Activated gamma-delta T cell (primary cell): ENCODE measurements at regions not wholly inside any gene's neighbourhood (a gene's known extent, or its start where the extent isn't known, plus 50 kb on each side); places are given as distances from the start of the nearest gene placed in this dataset.
"Not testable (repeated sequence)": the region's sequence is repeated elsewhere in the genome, so short reads cannot be mapped to it uniquely, and the experiment has no call there.

Experiments used
- DNase-seq: peaks from one replicate; lab custom pipeline; 2025; lab: John Stamatoyannopoulos, UW

DNA sequence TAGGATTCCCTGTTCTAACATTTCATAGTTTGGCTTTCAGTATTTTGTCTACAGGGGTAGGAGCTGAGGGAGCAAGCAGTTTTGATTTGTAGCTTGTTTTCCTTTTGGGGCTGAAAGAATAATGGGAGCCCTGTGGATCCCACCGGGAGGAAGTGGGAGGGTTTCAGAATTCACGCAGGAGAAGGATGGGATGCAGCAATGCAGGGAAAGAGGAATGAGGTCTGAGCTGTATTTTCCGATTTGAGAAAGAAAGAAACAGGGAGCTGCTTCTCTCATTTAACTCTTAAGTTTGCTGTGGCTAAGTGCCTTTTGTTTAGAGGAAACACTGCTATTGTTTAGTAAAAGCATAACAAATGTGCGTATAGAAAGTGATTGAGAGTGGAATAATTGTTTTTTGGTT, 141.0 kb downstream of the ADCYAP1 start:
- DNase-seq, result no peak

DNA sequence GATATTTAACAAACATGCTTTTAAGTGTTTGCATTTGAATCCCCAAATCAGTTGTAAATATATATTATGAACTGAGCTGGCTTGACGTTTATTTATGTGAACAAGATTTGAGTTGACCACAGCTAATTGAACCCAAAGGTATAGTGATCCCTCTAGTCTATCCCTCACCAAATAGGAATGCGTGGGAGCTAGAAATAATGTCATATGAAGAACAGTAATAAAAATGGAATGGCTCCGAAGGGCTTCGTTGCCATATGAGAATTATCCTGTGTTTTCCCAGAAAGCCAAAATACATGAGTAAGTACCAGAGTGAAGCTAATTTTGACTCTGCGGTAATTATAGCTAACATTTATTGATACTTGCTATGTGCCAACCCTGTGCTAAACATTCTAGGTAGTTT, 142.7 kb downstream of the ADCYAP1 start:
- DNase-seq, result no peak

DNA sequence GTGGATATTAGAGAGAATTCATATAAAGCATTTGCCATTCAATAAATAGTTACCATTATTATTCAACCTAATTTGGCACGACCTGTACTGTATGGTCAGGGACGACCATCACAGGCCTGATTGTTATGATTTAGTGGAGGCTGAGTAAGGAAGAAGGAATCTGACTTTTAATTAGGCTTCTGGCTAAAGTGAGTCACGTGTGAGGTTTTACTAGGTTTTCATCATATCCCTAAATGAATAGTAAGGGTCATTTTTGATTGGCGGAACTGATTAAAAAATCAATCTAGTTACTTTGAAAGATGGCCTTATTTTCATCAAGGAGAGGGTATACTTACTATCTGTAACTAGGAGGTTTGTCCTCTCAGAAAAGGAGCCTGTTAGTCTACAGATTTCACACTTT, 143.4 kb downstream of the ADCYAP1 start:
- DNase-seq, result no peak

DNA sequence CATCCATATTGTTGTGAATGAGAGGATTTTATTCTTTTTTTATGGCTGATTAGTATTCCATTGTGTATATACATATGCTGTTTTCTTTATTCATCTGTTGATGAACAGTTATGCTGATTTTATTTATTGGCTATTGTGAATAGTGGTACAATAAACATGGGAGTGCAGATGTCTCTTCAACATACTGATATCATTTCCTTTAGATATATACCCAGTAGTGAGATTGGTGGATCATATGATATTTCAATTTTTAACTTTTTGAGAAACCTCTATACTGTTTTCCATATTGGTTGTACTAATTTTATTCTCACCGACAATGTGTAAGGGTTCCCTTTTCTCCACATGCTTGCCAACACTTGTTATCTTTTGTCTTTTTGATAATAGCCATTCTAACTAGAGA, 144.5 kb downstream of the ADCYAP1 start:
- DNase-seq, result no peak

DNA sequence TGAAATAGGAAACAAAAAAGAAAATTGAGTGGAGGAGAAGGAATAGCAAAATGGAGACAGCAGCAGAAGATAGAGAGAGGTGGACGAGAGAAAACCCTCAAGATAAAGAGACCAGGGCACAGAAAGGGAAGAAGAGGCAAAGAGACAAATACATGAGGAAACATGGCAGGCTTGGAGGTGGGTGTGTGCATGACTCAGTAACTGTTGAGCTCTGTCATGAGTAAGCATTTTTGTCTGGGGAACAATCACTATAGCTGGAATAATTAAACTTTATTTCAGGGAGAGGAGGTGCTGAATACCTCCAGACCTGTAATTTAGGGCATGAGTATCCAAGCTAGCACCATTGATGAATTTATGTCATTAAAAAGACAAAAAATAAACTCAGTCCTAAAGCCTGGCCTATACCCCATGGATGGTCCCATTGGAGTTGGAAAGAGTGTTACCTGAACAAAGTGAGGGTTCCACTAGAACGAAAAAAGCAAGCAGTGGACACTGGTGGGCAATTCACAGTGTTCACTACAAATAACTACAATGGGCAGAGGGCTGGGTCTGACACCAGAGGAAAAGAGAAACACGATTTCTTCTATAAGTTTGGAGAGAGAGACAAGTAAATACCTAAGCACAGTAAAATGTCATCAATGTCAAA, 145.5 kb downstream of the ADCYAP1 start:
- no peak for DNase-seq

DNA sequence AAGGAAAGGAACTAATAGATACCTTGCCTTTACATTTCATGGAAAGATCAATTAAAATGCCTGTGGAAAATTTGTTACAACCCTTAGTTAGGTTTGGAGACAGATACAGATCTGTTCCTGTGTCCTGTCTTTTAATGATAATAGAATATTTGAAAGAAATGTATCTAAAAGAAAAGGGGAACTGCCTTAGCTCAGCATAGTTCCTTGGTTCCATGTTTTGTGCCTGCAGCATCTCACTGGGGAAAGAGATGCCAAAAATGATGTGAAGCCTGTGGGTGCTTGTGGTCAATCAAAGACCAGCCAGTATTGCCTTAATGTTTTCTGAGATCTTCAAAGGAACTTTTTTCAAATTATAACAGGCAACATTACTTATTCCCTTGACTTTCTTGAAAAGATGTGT, 147.6 kb downstream of the ADCYAP1 start:
- no peak for DNase-seq

DNA sequence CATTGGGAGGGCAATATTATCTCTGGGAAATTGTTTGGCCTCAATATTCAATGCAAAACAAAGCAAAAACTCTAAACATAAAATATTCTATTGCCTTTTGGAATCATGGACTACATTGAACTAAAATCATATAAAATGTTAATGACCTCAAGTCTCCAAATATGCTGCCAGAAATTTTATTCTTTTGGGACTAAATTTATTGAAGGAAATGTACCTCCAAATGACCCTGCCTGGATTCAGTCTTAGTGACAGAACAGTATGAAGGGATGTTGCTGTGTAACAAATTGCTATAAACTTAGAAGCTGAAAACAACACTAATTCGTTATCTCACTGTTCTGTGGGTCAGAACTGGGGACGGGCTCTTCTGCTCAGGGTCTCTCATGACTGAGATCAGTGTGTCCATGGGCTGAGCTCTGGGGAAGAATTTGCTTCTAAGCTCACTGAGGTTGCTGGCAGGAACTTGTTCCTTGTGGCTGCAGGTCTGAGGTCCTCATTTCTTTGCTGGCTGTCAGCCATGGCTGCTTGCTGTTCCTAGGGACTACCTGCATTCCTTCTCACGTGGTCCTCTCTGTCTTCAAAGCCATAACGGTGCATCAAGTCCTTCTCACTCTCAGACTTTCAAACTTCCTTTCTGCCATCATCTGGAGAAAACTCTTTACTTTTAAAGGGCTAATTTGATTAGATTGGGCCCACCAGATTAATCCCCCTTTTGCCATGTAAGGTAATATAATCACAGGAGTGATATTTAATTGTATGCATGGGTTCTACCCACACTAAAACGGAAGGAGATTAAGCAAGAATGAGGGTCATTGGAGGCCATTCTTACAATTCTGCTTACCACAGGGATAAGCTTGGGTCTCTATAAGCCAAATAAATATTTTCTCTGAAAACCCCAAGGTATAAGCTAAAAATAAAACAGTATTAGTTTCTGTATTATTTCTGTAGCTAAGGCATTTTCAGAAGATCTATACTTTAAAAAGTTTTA, 149.0 kb downstream of the ADCYAP1 start:
- DNase-seq, result no peak

DNA sequence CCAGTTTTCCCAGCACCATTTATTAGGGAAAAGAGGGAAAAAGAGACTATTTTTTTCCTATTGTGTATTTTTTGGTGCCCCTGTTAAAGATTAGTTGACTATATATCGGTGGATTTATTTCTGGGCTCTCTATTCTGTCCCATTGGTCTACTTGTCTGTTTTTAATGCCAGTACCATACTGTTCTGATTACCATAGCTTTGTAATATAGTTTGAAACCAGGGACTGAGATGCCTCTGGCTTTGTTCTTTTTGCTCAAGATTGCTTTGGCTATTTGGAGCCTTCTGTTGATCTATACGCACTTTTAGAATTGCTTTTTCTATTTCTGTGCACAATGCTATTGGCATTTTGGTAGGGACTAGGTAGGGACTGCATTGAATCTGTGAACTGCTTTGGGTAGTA, 151.7 kb downstream of the ADCYAP1 start:
- no peak for DNase-seq

DNA sequence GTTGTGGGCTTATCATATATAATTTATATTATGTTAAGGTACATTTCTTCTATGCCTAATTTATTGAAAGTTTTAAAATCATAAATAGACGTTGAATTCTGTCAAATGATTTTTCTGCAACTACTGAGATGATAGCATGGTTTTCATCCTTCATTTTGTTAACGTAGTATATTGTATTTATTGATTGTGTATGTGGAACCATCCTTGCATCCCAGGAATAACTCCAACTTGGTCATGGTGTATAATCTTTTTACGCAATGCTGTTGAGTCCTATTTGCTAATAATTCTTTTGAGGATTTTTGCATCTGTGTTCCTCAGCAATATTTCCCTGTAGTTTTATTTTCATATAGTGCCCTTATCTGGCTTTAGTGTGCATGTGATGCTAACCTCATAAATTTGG, 152.7 kb downstream of the ADCYAP1 start:
- no peak for DNase-seq

DNA sequence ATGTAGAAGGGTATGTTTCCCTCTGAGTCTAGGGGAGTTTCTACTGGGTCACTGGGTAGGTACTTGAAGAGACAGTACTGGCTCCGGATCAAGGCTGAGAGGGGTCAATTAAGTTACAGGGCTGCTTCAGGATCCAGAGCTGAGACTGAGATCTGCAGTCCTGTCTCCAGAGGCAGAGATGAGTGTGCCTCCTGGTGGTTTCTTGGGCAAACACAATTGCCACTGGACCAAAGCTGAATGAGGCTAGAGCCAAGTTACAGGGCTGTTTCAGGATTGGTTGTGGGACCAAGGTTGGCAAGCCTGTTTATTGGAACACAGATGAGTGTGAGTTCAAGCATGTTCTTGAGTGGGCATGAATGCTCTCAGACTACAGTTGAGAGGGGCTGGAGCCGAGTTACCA, 157.9 kb downstream of the ADCYAP1 start:
- DNase-seq, result no peak

DNA sequence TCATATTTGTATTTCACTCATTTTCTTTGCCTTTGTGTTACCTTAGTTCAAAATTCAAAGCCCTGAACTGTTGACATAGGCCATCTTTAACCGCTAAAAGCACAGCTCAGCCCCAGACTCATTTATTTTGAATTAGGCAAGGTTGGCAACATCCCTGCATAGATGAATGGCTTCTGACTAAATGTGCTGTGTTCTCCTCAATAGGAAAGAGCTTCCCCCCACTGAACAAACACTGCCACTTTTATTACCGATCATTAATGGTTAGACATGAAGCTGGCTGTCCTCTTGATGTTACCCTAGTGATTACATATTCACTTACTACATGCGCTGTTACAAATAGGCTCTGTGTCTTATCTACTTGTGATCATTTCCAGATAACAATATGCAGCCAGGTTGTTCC, 170.7 kb downstream of the ADCYAP1 start:
- no peak for DNase-seq

DNA sequence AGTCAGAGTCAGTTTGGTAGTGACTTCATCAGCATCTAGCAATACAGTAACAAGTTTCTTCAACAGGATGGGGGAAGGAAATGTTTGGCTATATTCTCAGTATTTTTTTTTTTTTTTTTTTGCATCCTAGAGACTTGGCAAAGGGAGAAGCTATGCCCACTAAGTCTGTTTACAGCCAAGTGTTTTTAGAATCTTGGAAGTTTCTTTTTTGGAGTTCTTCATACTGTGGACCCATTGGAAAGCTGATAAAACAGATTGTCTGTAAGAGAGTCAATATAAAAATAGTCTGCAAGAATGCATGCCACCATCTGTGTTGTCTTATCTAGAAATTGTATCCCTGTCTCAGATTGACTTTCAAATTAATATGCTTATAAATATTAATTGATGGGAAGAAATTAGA, 171.2 kb downstream of the ADCYAP1 start:
- DNase-seq, result no peak

DNA sequence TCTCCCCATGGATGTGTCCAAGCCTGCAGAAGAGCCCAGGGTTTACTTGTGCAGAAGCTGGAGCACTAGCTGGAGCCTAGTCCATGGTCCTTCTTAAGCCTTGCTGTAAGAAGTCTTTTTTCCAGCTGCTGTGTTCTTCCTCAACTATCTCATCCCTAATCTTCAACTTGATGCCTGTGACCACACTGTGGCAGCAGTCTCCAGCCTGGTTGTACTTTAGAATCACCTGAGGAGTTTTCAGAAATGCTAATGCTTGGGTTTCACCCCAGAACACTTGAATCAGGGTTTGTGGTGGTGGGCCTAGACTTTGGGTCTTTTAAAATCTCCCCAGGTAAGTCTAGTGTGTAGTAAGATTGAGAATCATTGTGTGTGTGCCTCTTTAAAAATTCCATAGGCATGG, 173.6 kb downstream of the ADCYAP1 start:
- DNase-seq, result no peak

DNA sequence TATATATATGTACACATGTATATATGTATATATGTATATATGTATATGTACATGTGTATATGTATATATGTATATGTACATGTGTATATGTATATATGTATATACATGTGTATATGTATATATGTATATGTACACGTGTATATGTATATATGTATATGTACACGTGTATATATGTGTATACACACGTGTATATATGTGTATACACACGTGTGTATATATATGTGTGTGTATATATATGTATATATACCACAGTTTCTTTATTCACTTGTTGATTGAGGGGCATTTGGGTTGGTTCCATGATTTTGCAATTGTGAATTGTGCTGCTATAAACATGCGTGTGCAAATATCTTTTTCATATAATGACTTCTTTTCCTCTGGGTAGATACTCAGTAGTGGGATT, 179.0 kb downstream of the ADCYAP1 start:
- not testable (repeated sequence) for DNase-seq

DNA sequence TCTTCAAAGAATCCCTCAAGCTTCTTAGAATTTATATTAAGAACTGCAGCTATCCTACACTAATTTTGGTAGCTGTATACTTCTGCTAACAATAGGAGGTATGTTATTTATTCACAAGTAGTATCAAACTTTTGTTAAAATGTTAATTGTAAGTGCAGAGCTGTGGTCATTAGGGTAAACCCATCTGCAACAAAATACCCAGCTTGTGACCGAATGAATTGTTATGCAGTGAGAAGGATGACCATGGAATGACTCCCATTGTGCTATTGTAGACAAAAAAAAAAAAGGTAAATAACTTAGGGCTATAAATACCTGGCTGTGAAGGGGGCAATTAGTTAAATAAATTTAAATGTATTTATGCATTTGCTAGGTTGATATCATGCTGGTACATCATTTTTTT, 186.1 kb downstream of the ADCYAP1 start:
- no peak for DNase-seq

DNA sequence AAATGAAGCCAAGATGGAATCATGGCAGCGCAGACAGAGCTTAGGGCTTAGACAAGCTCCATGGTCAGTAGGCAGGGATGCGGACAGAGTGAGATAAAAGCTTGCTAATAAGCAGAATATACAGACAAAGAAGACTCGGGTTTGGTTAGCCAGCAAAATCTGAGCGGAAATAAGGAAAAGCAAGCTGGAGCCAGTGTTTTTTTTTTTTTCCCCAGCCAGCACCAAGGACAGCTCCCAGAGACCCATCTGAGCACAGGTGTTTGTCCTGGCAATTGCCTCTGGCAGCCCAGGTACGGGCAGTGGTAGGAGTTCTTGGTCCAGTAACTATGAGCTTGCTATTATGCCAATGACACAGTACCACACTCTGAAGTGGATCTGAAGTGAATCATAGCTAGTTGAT, 187.6 kb downstream of the ADCYAP1 start:
- DNase-seq, result no peak

DNA sequence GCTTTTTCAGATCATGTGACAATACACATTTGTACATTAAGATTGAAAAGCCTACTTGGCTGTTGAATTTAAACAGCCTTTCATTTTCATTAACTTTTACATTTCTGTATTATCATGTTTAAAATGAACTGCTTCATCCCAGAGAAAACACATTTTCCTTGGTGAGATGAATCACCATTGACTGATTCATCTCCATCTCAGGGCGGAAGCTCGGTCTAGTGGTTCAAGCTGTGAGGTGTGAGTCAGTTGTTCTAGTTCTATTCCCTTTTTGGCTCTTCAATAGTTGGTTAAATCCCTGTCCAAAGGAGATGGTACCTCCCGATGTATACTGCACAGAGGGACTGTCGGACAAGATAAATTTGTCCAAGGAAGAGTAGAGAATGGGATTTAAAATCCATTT, 189.7 kb downstream of the ADCYAP1 start:
- no peak for DNase-seq

DNA sequence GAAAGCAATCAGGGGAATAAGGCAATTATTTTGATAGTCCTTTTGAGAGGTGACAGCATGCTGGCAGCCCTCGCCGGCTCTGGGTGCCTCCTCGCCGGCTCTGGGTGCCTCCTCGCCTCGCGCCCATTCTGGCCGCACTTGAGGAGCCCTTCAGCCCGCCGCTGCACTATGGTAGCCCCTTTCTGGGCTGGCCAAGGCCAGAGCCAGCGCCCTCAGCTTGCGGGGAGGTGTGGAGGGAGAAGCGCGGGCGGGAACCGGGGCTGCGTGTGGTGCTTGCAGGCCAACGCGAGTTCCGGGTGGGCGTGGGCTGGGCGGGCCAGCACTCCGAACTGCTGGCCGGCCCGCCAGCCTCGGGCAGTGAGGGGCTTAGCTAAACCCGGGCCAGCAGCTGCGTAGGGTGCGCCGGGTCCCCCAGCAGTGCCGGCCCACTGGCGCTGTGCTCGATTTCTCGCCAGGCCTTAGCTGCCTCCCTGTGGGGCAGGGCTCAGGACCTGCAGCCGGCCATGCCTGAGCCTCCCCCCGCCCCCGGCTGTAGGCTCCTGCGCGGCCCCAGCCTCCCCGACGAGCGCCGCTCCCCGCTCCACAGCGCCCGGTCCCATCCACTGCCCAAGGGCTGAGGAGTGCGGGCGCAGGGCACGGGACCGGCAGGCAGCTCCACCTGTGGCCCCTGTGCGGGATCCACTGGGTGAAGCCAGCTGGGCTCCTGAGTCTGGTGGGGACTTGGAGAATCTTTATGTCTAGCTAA, 193.5 kb downstream of the ADCYAP1 start:
- peak; percentile 3 for DNase-seq

DNA sequence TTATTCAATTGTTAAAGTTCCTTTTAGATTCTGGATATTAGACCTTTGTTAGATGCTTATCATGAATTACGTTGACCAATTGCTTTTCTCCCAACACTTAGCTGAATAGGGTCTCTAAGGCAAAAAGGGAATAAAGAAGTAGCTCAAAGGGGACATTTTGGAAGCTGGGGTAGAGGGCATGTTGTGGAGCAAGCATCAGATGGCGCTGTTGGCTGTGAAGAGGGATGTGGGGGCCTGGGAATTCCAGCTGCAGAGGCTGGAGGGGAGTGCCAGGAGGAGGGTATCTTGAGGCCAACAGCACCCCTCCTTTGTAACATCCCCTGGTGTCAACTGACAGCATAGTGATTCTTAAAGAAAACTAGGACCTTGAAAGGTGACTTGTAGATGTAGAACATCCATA, 198.2 kb downstream of the ADCYAP1 start:
- no peak for DNase-seq

DNA sequence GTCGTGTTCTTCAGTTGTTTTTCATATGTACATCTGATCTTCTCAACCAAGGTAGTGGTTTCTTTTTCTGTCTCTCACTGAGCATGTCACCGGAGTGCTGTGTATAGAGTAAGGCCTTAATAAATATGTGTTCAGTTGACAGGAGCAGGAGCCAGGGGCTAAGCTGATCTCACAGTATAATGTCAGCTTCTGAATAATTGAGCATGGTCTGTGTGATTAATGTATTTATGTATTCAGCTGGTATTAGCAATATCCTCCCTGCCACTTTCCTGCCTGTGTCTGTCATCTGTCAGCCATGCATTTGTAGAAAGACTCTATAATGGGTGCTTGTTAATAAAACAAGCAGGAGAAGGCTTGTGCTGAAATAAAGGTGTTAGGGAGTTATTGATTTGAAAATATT, 198.9 kb downstream of the ADCYAP1 start:
- no peak for DNase-seq

DNA sequence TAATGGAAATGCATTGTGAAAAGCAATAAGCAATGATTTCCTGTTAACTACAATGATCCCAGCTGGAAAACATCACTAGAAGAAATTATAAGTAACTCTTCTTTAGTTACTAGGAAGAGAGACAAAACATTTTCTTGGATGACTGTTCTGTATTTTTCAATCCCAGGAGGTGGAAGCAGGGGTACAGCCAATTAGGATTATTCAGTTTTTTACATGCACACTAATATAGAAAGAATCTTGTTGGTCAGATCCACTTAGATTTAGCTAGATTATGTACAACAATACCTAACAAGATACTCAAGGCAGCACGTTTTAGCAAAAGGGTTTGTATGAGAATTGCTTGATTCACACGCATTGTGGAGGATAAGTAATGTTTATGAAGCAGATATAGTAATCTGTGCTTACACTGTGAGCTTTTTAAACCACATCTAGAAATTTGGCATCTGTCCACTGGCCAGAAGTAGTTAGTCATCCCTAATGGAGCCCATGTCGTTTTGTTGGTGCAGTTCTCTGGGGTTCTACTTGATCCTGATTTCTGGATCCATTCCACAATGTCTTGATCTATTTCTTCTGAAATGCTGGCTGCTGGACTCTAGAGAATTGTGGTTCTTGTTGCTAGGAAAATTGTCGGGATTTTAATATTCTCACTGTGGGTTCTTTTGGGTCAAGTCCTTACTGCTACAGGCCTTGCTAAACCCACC, 199.7 kb downstream of the ADCYAP1 start:
- DNase-seq, result no peak

DNA sequence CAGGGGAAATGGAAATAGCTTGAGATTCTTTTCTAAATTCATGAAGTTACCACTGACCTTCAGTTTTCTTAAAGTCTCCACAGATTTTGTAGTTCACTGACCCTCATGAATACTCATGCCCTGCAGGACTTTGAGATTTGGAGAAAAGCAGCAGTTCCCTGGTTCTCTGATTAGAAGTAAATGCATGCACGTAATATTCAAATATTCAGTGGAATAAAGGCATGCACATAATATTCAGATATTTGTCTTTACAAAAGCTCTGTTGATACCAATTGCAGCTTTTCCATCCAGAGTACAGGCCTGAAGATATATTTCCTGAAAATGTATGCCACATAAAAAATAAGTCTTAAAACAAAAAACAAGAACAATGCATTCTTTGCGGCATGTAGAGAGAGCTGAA, 219.8 kb downstream of the ADCYAP1 start:
- DNase-seq, result no peak
